ENCODE measurements at regions not wholly inside any gene's neighbourhood (a gene's known extent, or its start where the extent isn't known, plus 50 kb on each side); places are given as distances from the start of the nearest gene placed in this dataset.

DNA sequence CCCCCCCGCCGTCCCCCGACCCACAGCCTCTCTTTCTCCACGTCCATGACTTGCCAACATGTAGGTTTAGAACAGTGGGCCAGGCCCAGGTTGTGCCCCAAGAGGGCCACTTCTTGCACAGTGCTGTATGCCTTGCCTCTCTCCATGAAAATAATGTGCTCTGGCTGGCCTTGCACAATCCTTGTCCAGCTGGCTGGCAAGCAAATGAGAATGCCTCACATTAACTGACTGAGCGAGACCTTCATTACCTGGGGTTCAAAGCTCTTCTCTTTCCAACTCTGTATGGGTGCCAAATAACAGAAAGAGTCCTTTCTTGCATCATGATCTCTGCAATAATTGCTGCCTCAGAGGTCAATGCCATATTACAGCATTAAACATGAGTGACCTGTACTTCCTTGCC lies 416.6 kb downstream of the FGF13 start:
- DNase-seq (ENCODE audit: extremely low read depth in 1 of 4, low spot score in 3 of 4) (no peak), ATAC-seq (no peak), FAIRE-seq (no peak)
- ChIA-PET POLR2A (no interaction called here), CTCF (ENCODE audit: low intra/inter-chr PET ratio) (no interaction called here)
- WGBS (ENCODE audit: insufficient coverage, low coverage, missing lambda C conversion rate) = 8% methylated on average over 4 of the region's 5 CpGs
- H3K9me1 ChIP-seq (ENCODE audit: control insufficient read depth, insufficient read depth, low read length) = no peaks in the 10 kb centered on the region
- no peak overlapping the region for H3K4me2 ChIP-seq (ENCODE audit: insufficient read depth, low read length)
- TF ChIP-seq POU5F1 (IDR thresholded peaks at IDR 0.05; ENCODE audit: borderline replicate concordance, low read depth, low read length, partially characterized antibody) = no peak
- no peak for TF ChIP-seq EGR1 (conservative IDR thresholded peaks at IDR 0.05)
- TF ChIP-seq, protein P1, sequence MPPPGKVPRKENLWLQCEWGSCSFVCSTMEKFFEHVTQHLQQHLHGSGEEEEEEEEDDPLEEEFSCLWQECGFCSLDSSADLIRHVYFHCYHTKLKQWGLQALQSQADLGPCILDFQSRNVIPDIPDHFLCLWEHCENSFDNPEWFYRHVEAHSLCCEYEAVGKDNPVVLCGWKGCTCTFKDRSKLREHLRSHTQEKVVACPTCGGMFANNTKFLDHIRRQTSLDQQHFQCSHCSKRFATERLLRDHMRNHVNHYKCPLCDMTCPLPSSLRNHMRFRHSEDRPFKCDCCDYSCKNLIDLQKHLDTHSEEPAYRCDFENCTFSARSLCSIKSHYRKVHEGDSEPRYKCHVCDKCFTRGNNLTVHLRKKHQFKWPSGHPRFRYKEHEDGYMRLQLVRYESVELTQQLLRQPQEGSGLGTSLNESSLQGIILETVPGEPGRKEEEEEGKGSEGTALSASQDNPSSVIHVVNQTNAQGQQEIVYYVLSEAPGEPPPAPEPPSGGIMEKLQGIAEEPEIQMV (tag; conservative IDR thresholded peaks at IDR 0.05; ENCODE audit: low read depth) = no peak
- no peak for TF ChIP-seq HDAC6 (IDR thresholded peaks at IDR 0.05; ENCODE audit: low read depth, low read length)
- no peak for TF ChIP-seq PHTF2 (CRISPR knock-in tag; IDR thresholded peaks at IDR 0.05)
- no peak for TF ChIP-seq ELF1 (tag; IDR thresholded peaks at IDR 0.05)
- TF ChIP-seq SIN3A (IDR thresholded peaks at IDR 0.05; ENCODE audit: borderline replicate concordance in 2 of 2, control insufficient read depth in 1 of 2, low read depth in 2 of 2, low read length in 2 of 2) = no peak
- no peak for TF ChIP-seq MTF1 (CRISPR knock-in tag; IDR thresholded peaks at IDR 0.05; ENCODE audit: borderline replicate concordance)
- no peak for TF ChIP-seq ZNF253 (CRISPR knock-in tag; conservative IDR thresholded peaks at IDR 0.05)
- in situ Hi-C loops (cut with MboI) (no loop called here), intact Hi-C loops (cut with micrococcal nuclease) (loop anchor here (5.0 kb wide), 1 partner anchor 452 kb away; no protein-coding TSS in a partner anchor)
- no peaks in the 10 kb centered on the region for H4K20me1 ChIP-seq (replicated peaks; ENCODE audit: control insufficient read depth, insufficient read depth, low read length)
- no peak overlapping the region for H2AFZ ChIP-seq (ENCODE audit: low read depth, low read length)
- H3K4me1 ChIP-seq (replicated peaks in 1 of 2; ENCODE audit: control insufficient read depth in 2 of 2, insufficient read depth in 2 of 2, low read length in 2 of 2) = no peaks in the 10 kb centered on the region
- no peaks in the 10 kb centered on the region for H3K36me3 ChIP-seq (ENCODE audit: control insufficient read depth, insufficient read depth, low read length)
- no peak overlapping the region for H3K27ac ChIP-seq (ENCODE audit: extremely low read depth, low read depth, low read length)
- no TSS peak for BruUV-seq (replicated peaks)
- H3K9me3 ChIP-seq (replicated peaks; ENCODE audit: control insufficient read depth, insufficient read depth, low read depth, low read length) = no peaks in the 10 kb centered on the region
- H3K9ac ChIP-seq (ENCODE audit: insufficient read depth in 1 of 2, low read depth in 2 of 2, low read length in 2 of 2) = no peak overlapping the region
- H3K79me2 ChIP-seq (ENCODE audit: control insufficient read depth, insufficient read depth, low read length) = no peaks in the 10 kb centered on the region
- H3K27me3 ChIP-seq (ENCODE audit: control insufficient read depth in 2 of 2, insufficient read depth in 2 of 2, low read length in 2 of 2) = no peaks in the 10 kb centered on the region
- H3K4me3 ChIP-seq = no peak overlapping the region

Data from K562 (cell line).